ENCODE measurements at regions not wholly inside any gene's neighbourhood (a gene's known extent, or its start where the extent isn't known, plus 50 kb on each side); places are given as distances from the start of the nearest gene placed in this dataset.

- no peak for DNase-seq
Observed at GRCh38 chr6:139442188-139442671, 67.8 kb upstream of the CITED2 start.

- DNase-seq: no peak
Observed at GRCh38 chr6:139439349-139439748, 64.9 kb upstream of the CITED2 start.

GRCh38 chr6:139438775-139439174 lies 64.3 kb upstream of the CITED2 start:
- no peak for DNase-seq

GRCh38 chr6:139436957-139437348 lies 62.5 kb upstream of the CITED2 start:
- DNase-seq: no peak

DNA sequence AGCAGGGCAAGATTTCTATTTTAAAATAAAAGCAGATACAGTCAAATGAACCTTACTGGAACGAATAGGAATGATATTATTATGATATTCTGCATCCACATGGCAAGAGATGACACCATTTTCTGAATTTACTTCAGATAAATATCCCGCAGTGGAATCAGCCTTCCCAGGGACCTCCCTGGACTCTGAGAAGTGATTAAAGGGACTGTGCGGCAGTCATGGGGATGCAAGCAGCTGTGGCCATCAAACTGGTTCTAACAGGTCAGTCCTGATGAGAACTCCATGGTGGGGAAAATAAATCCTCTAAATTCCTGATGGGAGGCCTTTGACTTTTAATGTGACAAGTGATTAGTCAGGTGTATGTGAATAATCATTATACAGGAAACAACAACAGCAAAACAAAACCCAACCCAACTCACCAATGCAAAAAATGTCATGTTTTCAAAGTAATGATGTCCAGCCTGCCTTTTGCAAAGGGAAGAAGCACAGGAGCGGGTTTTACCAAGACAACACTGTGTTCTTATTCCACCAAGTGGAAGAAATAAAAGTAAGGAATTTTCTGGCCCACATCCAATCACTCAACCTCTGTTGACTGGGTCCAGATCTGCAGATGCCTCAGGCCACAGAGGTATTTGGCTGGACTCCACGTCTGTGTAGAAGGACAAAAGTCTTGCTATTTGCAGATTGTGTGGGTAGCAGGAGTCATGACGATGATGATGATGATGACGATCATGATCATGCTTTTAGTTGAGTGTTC lies 61.9 kb upstream of the CITED2 start:
- no peak for DNase-seq

DNA sequence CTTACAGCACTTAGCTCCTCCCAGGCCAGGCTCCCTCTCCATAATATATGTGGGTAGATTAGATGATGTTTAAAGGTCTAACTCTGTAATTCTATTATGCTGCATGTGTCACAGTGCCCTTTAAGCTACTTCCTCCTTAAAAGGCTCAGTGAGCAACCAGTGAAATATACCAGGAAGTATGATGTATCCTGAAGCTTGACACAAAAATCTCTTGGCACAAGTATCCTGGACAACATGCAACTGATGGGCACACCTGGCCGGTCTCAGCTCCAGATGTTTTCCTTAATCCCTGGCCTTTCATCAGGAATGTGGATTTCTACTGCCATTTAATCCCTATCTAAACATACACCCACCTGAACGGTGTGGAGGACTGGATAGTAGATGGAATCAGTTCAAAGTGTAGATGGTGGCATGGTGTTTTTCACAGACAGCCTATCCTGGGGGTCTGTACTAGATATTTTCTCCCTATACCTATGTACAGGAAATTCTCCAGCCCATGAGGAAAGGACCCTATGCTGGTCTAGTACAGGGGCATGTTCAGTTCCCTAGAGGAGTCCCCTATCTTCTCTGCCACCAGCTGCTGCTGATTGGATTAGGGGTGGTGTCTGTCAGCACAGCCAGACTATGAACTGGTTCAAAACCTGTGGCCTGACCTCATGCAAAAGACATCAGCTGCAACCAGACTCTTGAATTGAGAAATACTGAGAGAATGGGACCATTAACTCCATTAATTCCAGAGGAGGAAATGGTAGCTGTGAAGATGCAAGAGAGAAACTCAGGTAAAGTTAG lies 59.4 kb upstream of the CITED2 start:
- peak; percentile 35 for DNase-seq

DNA sequence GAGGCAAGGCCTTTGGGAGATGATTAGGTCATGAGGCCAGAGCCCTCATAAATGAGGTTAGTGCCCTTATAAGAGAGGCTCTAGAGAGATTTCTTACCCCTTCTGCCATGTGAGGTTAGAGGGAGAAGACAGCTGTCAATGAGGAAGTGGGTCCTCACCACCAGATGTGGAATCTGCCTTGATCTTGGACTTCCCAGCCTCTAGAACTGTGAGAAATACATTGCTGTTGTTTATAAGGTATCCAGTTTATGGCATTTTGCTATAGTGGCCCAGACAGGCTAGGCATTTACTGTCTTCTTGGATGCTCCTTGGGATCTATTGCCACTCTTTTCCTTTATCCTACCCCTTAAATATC lies 57.1 kb upstream of the CITED2 start:
- no peak for DNase-seq

- DNase-seq: no peak
Observed at GRCh38 chr6:139430899-139431601, 56.6 kb upstream of the CITED2 start.

DNA sequence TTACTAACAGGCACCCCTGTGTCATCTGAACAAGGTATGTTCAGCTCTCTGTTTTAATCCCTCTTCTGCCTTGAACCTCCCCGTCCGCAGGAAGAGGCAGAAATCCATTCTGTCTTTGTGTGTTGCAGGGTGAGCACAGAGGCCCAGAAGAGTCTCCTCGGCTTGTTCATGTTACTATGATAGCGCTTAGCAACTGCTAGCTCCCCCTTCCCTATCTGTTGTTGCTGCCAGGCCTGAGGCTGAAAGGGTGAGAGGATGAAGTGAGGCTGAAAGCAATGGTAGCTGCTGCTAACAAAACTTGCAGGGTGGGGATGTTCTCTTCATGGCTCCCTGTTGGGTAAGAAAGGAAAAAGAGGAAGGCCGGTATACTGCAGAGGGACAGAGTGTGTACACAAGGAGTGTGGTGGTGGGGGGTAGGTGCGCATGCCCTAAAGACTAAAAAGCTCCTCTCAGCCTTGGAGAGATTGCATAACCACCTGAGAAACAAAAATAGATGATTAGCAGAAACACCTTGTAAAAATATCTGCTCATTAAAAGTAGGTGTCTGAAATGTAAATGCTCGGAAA lies 55.2 kb upstream of the CITED2 start:
- DNase-seq: no peak

DNA sequence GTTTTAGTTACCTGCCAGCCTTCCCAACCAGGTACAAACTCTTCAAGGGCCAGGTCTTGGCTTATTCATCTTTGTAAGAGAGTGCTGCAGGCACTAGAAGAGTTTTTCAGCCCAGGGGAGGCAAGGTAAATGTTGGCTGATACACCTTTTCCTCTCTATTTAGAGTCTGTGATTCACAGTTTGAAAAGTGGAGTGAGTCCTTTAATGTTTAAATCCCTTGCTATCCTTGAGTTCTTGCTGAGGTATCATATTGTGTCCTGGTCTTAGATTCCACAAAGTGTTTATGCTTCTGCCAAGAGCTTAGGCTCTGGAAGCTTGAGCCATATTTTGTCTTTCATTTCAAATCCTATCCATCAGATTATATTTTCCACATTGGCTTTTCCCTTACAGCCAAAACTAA lies 52.8 kb upstream of the CITED2 start:
- DNase-seq: no peak

- no peak for DNase-seq
Observed at GRCh38 chr6:139426795-139427194, 52.3 kb upstream of the CITED2 start.

GRCh38 chr6:139425780-139426179 lies 51.3 kb upstream of the CITED2 start:
- no peak for DNase-seq

DNA sequence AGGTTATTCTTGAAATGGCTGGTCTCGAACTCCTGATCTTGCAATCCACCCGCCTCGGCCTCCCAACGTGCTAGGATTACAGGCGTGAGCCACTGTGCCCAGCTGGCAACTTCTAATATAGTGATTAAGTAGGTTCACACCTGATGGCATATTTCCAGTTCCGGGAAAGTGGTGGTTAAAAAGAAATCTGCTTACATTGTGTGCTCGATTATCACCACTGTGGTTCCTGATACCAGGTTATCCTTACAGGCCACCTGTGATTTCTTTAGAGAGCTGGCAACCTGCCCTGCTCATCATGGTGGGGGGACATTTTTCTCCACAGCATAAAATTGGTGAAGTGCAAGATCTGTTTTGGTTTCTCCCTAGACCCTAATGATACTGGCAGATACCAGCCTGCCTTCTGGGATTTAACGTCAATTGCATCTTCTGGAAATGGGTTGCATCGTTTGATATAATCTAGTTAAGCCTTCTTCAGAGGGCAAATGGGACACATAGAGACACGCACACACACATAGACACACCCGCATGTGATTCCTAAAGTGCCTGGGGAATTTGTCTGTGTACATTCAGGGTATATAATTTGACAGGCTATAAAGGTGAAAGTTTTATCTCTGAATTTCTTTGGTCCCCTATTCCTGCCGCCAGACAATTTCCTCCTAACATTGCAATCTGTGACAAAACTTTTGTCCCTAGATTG lies 49.7 kb upstream of the CITED2 start:
- no peak for DNase-seq
